ENCODE measurements at regions not wholly inside any gene's neighbourhood (a gene's known extent, or its start where the extent isn't known, plus 50 kb on each side); places are given as distances from the start of the nearest gene placed in this dataset.

- DNase-seq (ENCODE audit: extremely low spot score) = no peak
- H3K36me3 ChIP-seq = no peaks in the 10 kb centered on the region
- 72% methylated on average over 6 of the region's 6 CpGs for WGBS
- H3K27ac ChIP-seq (replicated peaks in 1 of 4) = no peak overlapping the region
- H3K4me3 ChIP-seq = no peak overlapping the region
- no peaks in the 10 kb centered on the region for H3K4me1 ChIP-seq
- intact Hi-C loops (cut with DNase I) = no loop called here
- H3K9me3 ChIP-seq = no peaks in the 10 kb centered on the region
- no peaks in the 10 kb centered on the region for H3K27me3 ChIP-seq
- TF ChIP-seq CTCF (IDR thresholded peaks at IDR 0.05) = no peak
- no peak for TF ChIP-seq POLR2A (IDR thresholded peaks at IDR 0.05; ENCODE audit: low read depth)
- no peak for TF ChIP-seq POLR2AphosphoS5 (IDR thresholded peaks at IDR 0.05)
- TF ChIP-seq EP300 (IDR thresholded peaks at IDR 0.05) = no peak
These were observed 116.1 kb downstream of the SPANXN3 start for GRCh38 chrX:143401160-143401559.

- Histone ChIP-seq H3K9me3 (peaks cover 0 to 17% (median 0%) of the 10 kb centered on the region in 4 donors), H3K27ac (replicated peaks in 1 of 4) (no peak overlapping the region), H3K4me3 (no peak overlapping the region), H3K4me1 (no peaks in the 10 kb centered on the region), H3K36me3 (no peaks in the 10 kb centered on the region), H3K27me3 (no peaks in the 10 kb centered on the region)
- WGBS = 61% methylated on average over 2 of the region's 2 CpGs
- TF ChIP-seq EP300 (IDR thresholded peaks at IDR 0.05) (no peak), POLR2AphosphoS5 (IDR thresholded peaks at IDR 0.05) (no peak), CTCF (IDR thresholded peaks at IDR 0.05) (no peak), POLR2A (IDR thresholded peaks at IDR 0.05; ENCODE audit: low read depth) (no peak)
- intact Hi-C loops (cut with DNase I) = no loop called here
- no peak for DNase-seq (ENCODE audit: extremely low spot score)
These were observed 138.4 kb downstream of the SPANXN3 start for GRCh38 chrX:143378851-143379250.

GRCh38 chrX:143363419-143363818 is 153.9 kb downstream of the SPANXN3 start:
- TF ChIP-seq CTCF (IDR thresholded peaks at IDR 0.05) = no peak
- TF ChIP-seq POLR2A (IDR thresholded peaks at IDR 0.05; ENCODE audit: low read depth) = no peak
- TF ChIP-seq EP300 (IDR thresholded peaks at IDR 0.05) = no peak
- TF ChIP-seq POLR2AphosphoS5 (IDR thresholded peaks at IDR 0.05) = no peak
- Histone ChIP-seq H3K36me3 (no peaks in the 10 kb centered on the region), H3K27ac (replicated peaks in 1 of 4) (no peak overlapping the region), H3K9me3 (no peaks in the 10 kb centered on the region), H3K4me1 (no peaks in the 10 kb centered on the region), H3K4me3 (no peak overlapping the region), H3K27me3 (no peaks in the 10 kb centered on the region)
- intact Hi-C loops (cut with DNase I) = no loop called here
- no peak for DNase-seq (ENCODE audit: extremely low spot score)
- WGBS = 62% methylated on average over 3 of the region's 3 CpGs

- Histone ChIP-seq H3K4me1 (no peaks in the 10 kb centered on the region), H3K27me3 (no peaks in the 10 kb centered on the region), H3K9me3 (no peaks in the 10 kb centered on the region), H3K4me3 (no peak overlapping the region), H3K36me3 (no peaks in the 10 kb centered on the region), H3K27ac (replicated peaks in 1 of 4) (no peak overlapping the region)
- no peak for DNase-seq (ENCODE audit: extremely low spot score)
- TF ChIP-seq POLR2AphosphoS5 (IDR thresholded peaks at IDR 0.05) = no peak
- TF ChIP-seq EP300 (IDR thresholded peaks at IDR 0.05) = no peak
- TF ChIP-seq CTCF (IDR thresholded peaks at IDR 0.05) = no peak
- TF ChIP-seq POLR2A (IDR thresholded peaks at IDR 0.05; ENCODE audit: low read depth) = no peak
- intact Hi-C loops (cut with DNase I) = no loop called here
- WGBS = 70% methylated on average over 1 of the region's 1 CpG
These were observed 177.1 kb downstream of the SPANXN3 start for GRCh38 chrX:143340190-143340589.

- Histone ChIP-seq H3K27me3 (no peaks in the 10 kb centered on the region), H3K4me1 (no peaks in the 10 kb centered on the region), H3K36me3 (no peaks in the 10 kb centered on the region), H3K27ac (replicated peaks in 1 of 4) (no peak overlapping the region), H3K4me3 (no peak overlapping the region), H3K9me3 (no peaks in the 10 kb centered on the region)
- DNase-seq (ENCODE audit: extremely low spot score) = no peak
- intact Hi-C loops (cut with DNase I) = no loop called here
- WGBS = 52% methylated on average over 1 of the region's 1 CpG
- TF ChIP-seq POLR2AphosphoS5 (IDR thresholded peaks at IDR 0.05) (no peak), POLR2A (IDR thresholded peaks at IDR 0.05; ENCODE audit: low read depth) (no peak), CTCF (IDR thresholded peaks at IDR 0.05) (no peak), EP300 (IDR thresholded peaks at IDR 0.05) (no peak)
These were observed 181.0 kb downstream of the SPANXN3 start for GRCh38 chrX:143336261-143336660.

Measured in esophagus muscularis mucosa (tissue), 4 donors.